H1 (cell line): ENCODE measurements at regions not wholly inside any gene's neighbourhood (a gene's known extent, or its start where the extent isn't known, plus 50 kb on each side); places are given as distances from the start of the nearest gene placed in this dataset.

Experiments
- CTCF ChIA-PET: fragments of 300-600 bp; sonication (Branson Sonifier 250); formaldehyde crosslinking; loops from one replicate; lab custom pipeline; 2021; ENCODE audit not compliant: partially characterized antibody; lab: Charles Lee
- POLR2A ChIA-PET: fragments of 300-600 bp; sonication (Branson Sonifier 250); formaldehyde crosslinking; loops from one replicate; lab custom pipeline; 2021; ENCODE audit warnings: inconsistent platforms; ENCODE audit not compliant: partially characterized antibody; lab: Charles Lee
- DNase-seq, 2 experiments: peaks; one replicate each; pipeline versions ENCODE4 v3.0.0 to v3.0.0-alpha.2; 2010 to 2022; ENCODE audit warnings: low spot score in 2 of 2, low read depth in 1 of 2, mixed read lengths in 1 of 2
- FAIRE-seq: peaks from 2 replicates; lab custom pipeline; 2011; peaks lifted over from hg19 to GRCh38; lab: Jason Lieb, UNC
- H2AFZ ChIP-seq: 2 replicates; pipeline ENCODE4 v1.8.1; 2012; ENCODE audit warnings: low read length, inconsistent platforms
- H2AK5ac ChIP-seq: 2 replicates; pipeline ENCODE4 v1.6.1; 2013; ENCODE audit warnings: low read depth, low read length
- H2BK120ac ChIP-seq: replicated peaks from 2 replicates; pipeline ENCODE3; 2013; ENCODE audit warnings: low read depth, low read length, inconsistent platforms
- H2BK12ac ChIP-seq: 2 replicates; pipeline ENCODE4 v1.6.1; 2013; ENCODE audit warnings: low read depth, low read length
- H2BK15ac ChIP-seq: 2 replicates; pipeline ENCODE4 v1.6.1; 2013; ENCODE audit warnings: low read length
- H2BK20ac ChIP-seq: 2 replicates; pipeline ENCODE4 v1.6.1; 2013; ENCODE audit warnings: low read length
- H2BK5ac ChIP-seq: 2 replicates; pipeline ENCODE4 v1.6.1; 2013; ENCODE audit warnings: low read depth, low read length
- H3K14ac ChIP-seq: 2 replicates; pipeline ENCODE4 v1.6.1; 2013; ENCODE audit warnings: inconsistent platforms; ENCODE audit not compliant: insufficient read length
- H3K18ac ChIP-seq: 2 replicates; pipeline ENCODE4 v1.6.1; 2013; ENCODE audit warnings: low read length; ENCODE audit errors: extremely low read depth
- H3K23ac ChIP-seq: 2 replicates; pipeline ENCODE4 v1.6.1; 2013; ENCODE audit warnings: inconsistent platforms; ENCODE audit not compliant: insufficient read length
- H3K23me2 ChIP-seq: 2 replicates; pipeline ENCODE4 v1.6.1; 2013; ENCODE audit warnings: low read depth, low read length
- H3K27ac ChIP-seq: 2 replicates; pipeline ENCODE4 v1.6.1; 2011; ENCODE audit warnings: low read depth, low read length, inconsistent platforms
- H3K27me3 ChIP-seq, 4 experiments: replicated peaks in 1 of 4; 1 replicate in 1 of 4; 2 replicates in 3 of 4; pipeline versions ENCODE4 v1.6.1 to v1.8.1; 2011 to 2013; ENCODE audit warnings: low read length in 3 of 4, mild to moderate bottlenecking in 3 of 4, inconsistent platforms in 2 of 4, mixed read lengths in 2 of 4, moderate library complexity in 1 of 4; ENCODE audit not compliant: control insufficient read depth in 3 of 4, insufficient read depth in 3 of 4; ENCODE audit errors: extremely low read depth in 1 of 4
- H3K36me3 ChIP-seq, 4 experiments: 2 replicates each; pipeline versions ENCODE4 v1.6.1 to v1.8.1; 2011 to 2013; ENCODE audit warnings: mild to moderate bottlenecking in 4 of 4, low read length in 3 of 4, moderate library complexity in 2 of 4, control low read depth in 1 of 4, inconsistent platforms in 1 of 4; ENCODE audit not compliant: insufficient read depth in 4 of 4, control insufficient read depth in 2 of 4
- H3K4ac ChIP-seq: replicated peaks from 2 replicates; pipeline ENCODE3; 2013; ENCODE audit warnings: low read length, low read depth, mixed read lengths, inconsistent platforms; ENCODE audit not compliant: insufficient read length
- H3K4me1 ChIP-seq, 4 experiments: replicated peaks in 1 of 4; 1 replicate in 1 of 4; 2 replicates in 3 of 4; pipeline versions ENCODE4 v1.6.1 to v1.8.1; 2011 to 2013; ENCODE audit warnings: low read length in 3 of 4, inconsistent platforms in 2 of 4, mixed read lengths in 1 of 4; ENCODE audit not compliant: insufficient read depth in 4 of 4, control insufficient read depth in 3 of 4
- H3K4me2 ChIP-seq, 2 experiments: 2 replicates each; pipeline versions ENCODE4 v1.6.1 to v1.8.1; 2011 to 2013; ENCODE audit warnings: low read depth in 2 of 2, low read length in 2 of 2, control low read depth in 1 of 2, inconsistent platforms in 1 of 2, mild to moderate bottlenecking in 1 of 2; ENCODE audit not compliant: insufficient read depth in 1 of 2
- H3K4me3 ChIP-seq, 4 experiments: fragments of 200-600, 300-600 bp in 1 of 4; sonication (generic), shearing (Covaris generic), sonication (Bioruptor Twin) in 1 of 4; 2 replicates each; pipeline versions ENCODE4 v1.5.1 to v1.8.1; 2011 to 2016; ENCODE audit warnings: low read length in 4 of 4, low read depth in 3 of 4, control low read depth in 2 of 4, inconsistent platforms in 2 of 4, mild to moderate bottlenecking in 2 of 4, mixed read lengths in 1 of 4, moderate library complexity in 1 of 4; ENCODE audit not compliant: insufficient read depth in 2 of 4; ENCODE audit errors: extremely low read depth in 1 of 4
- H3K56ac ChIP-seq: replicated peaks from 2 replicates; pipeline ENCODE3; 2013; ENCODE audit warnings: low read depth, mild to moderate bottlenecking, mixed read lengths, low read length, inconsistent platforms; ENCODE audit not compliant: insufficient read length
- H3K79me1 ChIP-seq: 2 replicates; pipeline ENCODE4 v1.6.1; 2013; ENCODE audit warnings: low read depth, low read length, control low read depth
- H3K79me2 ChIP-seq, 2 experiments: 2 replicates each; pipeline versions ENCODE4 v1.6.1 to v1.8.1; 2012 to 2013; ENCODE audit warnings: low read length in 2 of 2, mild to moderate bottlenecking in 2 of 2, inconsistent platforms in 1 of 2; ENCODE audit not compliant: insufficient read depth in 2 of 2, control insufficient read depth in 1 of 2
- H3K9ac ChIP-seq, 4 experiments: replicated peaks in 1 of 4; 1 replicate in 1 of 4; 2 replicates in 3 of 4; pipeline versions ENCODE4 v1.6.1 to v1.8.1; 2011 to 2013; ENCODE audit warnings: low read depth in 3 of 4, low read length in 3 of 4, control low read depth in 2 of 4, mild to moderate bottlenecking in 2 of 4, moderate library complexity in 2 of 4, inconsistent platforms in 1 of 4; ENCODE audit errors: extremely low read depth in 1 of 4
- H3K9me3 ChIP-seq, 2 experiments: 2 replicates each; pipeline versions ENCODE4 v1.6.1 to v1.8.1; 2012 to 2013; ENCODE audit warnings: mild to moderate bottlenecking in 2 of 2, moderate library complexity in 2 of 2, control low read depth in 1 of 2, inconsistent platforms in 1 of 2, low read depth in 1 of 2, low read length in 1 of 2, mixed read lengths in 1 of 2; ENCODE audit not compliant: insufficient read depth in 2 of 2
- H4K20me1 ChIP-seq, 2 experiments: replicated peaks in 1 of 2; 2 replicates each; pipeline versions ENCODE3 to v1.8.1; 2011 to 2013; ENCODE audit warnings: inconsistent platforms in 2 of 2, low read length in 2 of 2, mild to moderate bottlenecking in 1 of 2; ENCODE audit not compliant: insufficient read depth in 2 of 2, control insufficient read depth in 1 of 2
- H4K5ac ChIP-seq: 2 replicates; pipeline ENCODE4 v1.6.1; 2013; ENCODE audit warnings: low read length, low read depth, mixed read lengths, inconsistent platforms; ENCODE audit not compliant: insufficient read length
- H4K8ac ChIP-seq: 2 replicates; pipeline ENCODE4 v1.8.0; 2013; ENCODE audit warnings: mild to moderate bottlenecking, moderate library complexity, low read length, inconsistent platforms; ENCODE audit not compliant: insufficient read depth; ENCODE audit errors: extremely low read depth
- H4K91ac ChIP-seq: replicated peaks from 2 replicates; pipeline ENCODE3; 2013; ENCODE audit warnings: low read length, mixed read lengths, inconsistent platforms; ENCODE audit not compliant: insufficient read length
- BRCA1 ChIP-seq: IDR thresholded peaks from 2 replicates; pipeline ENCODE4 v1.6.1; 2012; ENCODE audit warnings: low read depth, low read length, improper control_type of control experiment
- CBX8 ChIP-seq: fragments of 300-800, 300-1000 bp; sonication (generic); IDR thresholded peaks from 2 replicates; pipeline ENCODE4 v1.7.1; 2016; ENCODE audit warnings: low read depth, low read length, borderline replicate concordance
- CHD1 ChIP-seq: IDR thresholded peaks from 2 replicates; pipeline ENCODE4 v1.6.1; 2012; ENCODE audit warnings: low read depth, low read length, improper control_type of control experiment
- CHD2 ChIP-seq: IDR thresholded peaks from 2 replicates; pipeline ENCODE4 v1.6.1; 2012; ENCODE audit warnings: low read length, improper control_type of control experiment
- EGR1 ChIP-seq: IDR thresholded peaks from 2 replicates; pipeline ENCODE4 v1.6.1; 2011; ENCODE audit warnings: low read depth, low read length, borderline replicate concordance
- HDAC2 ChIP-seq, 2 experiments: fragments of 300-600 bp in 1 of 2; sonication (generic) in 1 of 2; IDR thresholded peaks; 2 replicates each; pipeline ENCODE4 v1.6.1; 2011 to 2012; ENCODE audit warnings: low read depth in 2 of 2, low read length in 2 of 2, mild to moderate bottlenecking in 2 of 2, moderate library complexity in 2 of 2, borderline replicate concordance in 1 of 2, inconsistent platforms in 1 of 2
- KDM1A ChIP-seq: fragments of 200-600, 300-600 bp; sonication (generic); IDR thresholded peaks from 2 replicates; pipeline ENCODE4 v1.7.1; 2016; ENCODE audit warnings: mild to moderate bottlenecking, low read length, borderline replicate concordance
- MAFK ChIP-seq: IDR thresholded peaks from 2 replicates; pipeline ENCODE4 v1.6.1; 2012; ENCODE audit warnings: low read depth, mild to moderate bottlenecking, improper control_type of control experiment, low read length
- RNF2 ChIP-seq: fragments of 200-900, 300-1000 bp; sonication (generic); IDR thresholded peaks from 2 replicates; pipeline ENCODE4 v1.7.1; 2016; ENCODE audit warnings: borderline replicate concordance, low read depth, mild to moderate bottlenecking, antibody characterized with exemption, low read length; ENCODE audit not compliant: poor library complexity, severe bottlenecking; ENCODE audit errors: missing control alignments
- SIRT6 ChIP-seq: IDR thresholded peaks from one replicate; pipeline ENCODE4 v1.7.1; 2012; ENCODE audit warnings: low read length, inconsistent platforms
- SIX5 ChIP-seq: IDR thresholded peaks from 2 replicates; pipeline ENCODE4 v1.6.1; 2011; ENCODE audit warnings: mild to moderate bottlenecking, low read depth, low read length
- TBP ChIP-seq: IDR thresholded peaks from 2 replicates; pipeline ENCODE4 v1.6.1; 2011; ENCODE audit warnings: low read depth, low read length, improper control_type of control experiment
- WGBS, 2 experiments: shearing (Covaris generic) in 1 of 2; methylation state at CpG; one replicate each; pipeline versions ENCODE4 v1.1.6 to v1.1.7; 2013 to 2015; ENCODE audit warnings: low lambda C conversion rate in 2 of 2, mixed read lengths in 2 of 2, inconsistent platforms in 1 of 2, low coverage in 1 of 2, missing lambda C conversion rate in 1 of 2; ENCODE audit not compliant: insufficient replicate concordance in 2 of 2, insufficient coverage in 1 of 2, insufficient read length in 1 of 2; ENCODE audit errors: extremely low coverage in 1 of 2, missing lambda C conversion rate in 1 of 2; 5-methylcytosine and 5-hydroxymethylcytosine counted together

DNA sequence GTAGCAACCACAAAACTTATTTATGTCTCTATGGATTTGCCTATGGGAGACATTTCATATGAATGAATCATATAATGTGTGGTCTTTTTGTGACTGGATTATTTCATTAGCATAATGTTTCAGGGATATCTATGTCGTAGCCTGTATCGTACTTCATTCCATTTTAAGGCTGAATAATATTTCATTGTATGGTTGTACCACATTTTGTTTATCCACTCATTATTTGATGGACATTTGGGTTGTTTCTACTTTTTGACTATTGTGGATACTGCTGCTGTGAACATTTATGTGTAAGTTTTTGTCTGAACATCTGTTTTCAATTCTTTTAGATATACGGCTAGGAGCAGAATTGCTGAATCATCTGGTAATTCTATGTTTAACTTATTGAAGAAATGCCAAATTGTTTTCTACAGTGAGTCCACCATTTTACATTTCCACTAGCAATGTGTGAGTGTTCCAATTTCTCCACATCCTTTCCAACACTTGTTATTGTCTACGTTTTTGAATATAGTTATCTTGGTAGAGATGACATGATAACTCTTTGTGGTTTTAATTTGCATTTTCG is 134.4 kb upstream of the DAZL start:
- H3K9ac ChIP-seq = no peak overlapping the region
- H3K23me2 ChIP-seq = no peaks in the 10 kb centered on the region
- CTCF ChIA-PET = no interaction called here
- DNase-seq (no peak), FAIRE-seq (no peak)
- H2AK5ac ChIP-seq = no peak overlapping the region
- H2BK12ac ChIP-seq = no peak overlapping the region
- H3K79me2 ChIP-seq = no peaks in the 10 kb centered on the region
- H2BK15ac ChIP-seq = no peak overlapping the region
- H3K79me1 ChIP-seq = no peaks in the 10 kb centered on the region
- H2BK120ac ChIP-seq = no peak overlapping the region
- H4K91ac ChIP-seq = no peak overlapping the region
- no peaks in the 10 kb centered on the region for H3K27me3 ChIP-seq
- no peak overlapping the region for H3K56ac ChIP-seq
- H2BK20ac ChIP-seq = no peak overlapping the region
- WGBS, 2 experiments = 75% methylated on average over 5 of the region's 5 CpGs; no CpG with 5 or more reads in 1 of the 2 experiments
- H3K18ac ChIP-seq = no peak overlapping the region
- H2BK5ac ChIP-seq = no peak overlapping the region
- no peak overlapping the region for H2AFZ ChIP-seq
- peaks cover 6 to 13% of the 10 kb centered on the region in 2 experiments; a peak in 3 of 4 replicates for H3K9me3 ChIP-seq
- no peak overlapping the region for H3K4me3 ChIP-seq
- no peaks in the 10 kb centered on the region for H4K20me1 ChIP-seq
- TF ChIP-seq RNF2 (no peak), CHD1 (no peak), MAFK (no peak), CBX8 (no peak), BRCA1 (no peak), SIRT6 (no peak), EGR1 (no peak), TBP (no peak), KDM1A (no peak), HDAC2 (IDR thresholded peaks at IDR 0.05; ENCODE audit: borderline replicate concordance in 1 of 2, low read depth in 2 of 2, low read length in 2 of 2) (no peak), CHD2 (no peak), SIX5 (no peak)
- TF ChIP-seq, all 59 proteins: peak for 0
- POLR2A ChIA-PET = no interaction called here
- Histone ChIP-seq H3K36me3 (no peaks in the 10 kb centered on the region; a peak in 1 of 8 replicates), H3K14ac (no peak overlapping the region), H3K4ac (no peak overlapping the region), H3K4me1 (no peaks in the 10 kb centered on the region), H4K5ac (no peak overlapping the region), H3K4me2 (no peak overlapping the region), H4K8ac (no peak overlapping the region), H3K27ac (no peak overlapping the region), H3K23ac (no peak overlapping the region)
